SJSA1 (cell line): ENCODE measurements at regions not wholly inside any gene's neighbourhood (a gene's known extent, or its start where the extent isn't known, plus 50 kb on each side); places are given as distances from the start of the nearest gene placed in this dataset.
"Not testable (repeated sequence)": the region's sequence is repeated elsewhere in the genome, so short reads cannot be mapped to it uniquely, and the experiment has no call there.

Source experiments
- DNase-seq, 2 experiments: peaks; one replicate each; pipeline ENCODE4 v3.0.0-alpha.2; 2015 to 2020; ENCODE audit warnings: low spot score in 2 of 2, low read depth in 1 of 2
- H3K27ac ChIP-seq: fragments of 250-450 bp; sonication (Bioruptor Pico); 2 replicates; pipeline ENCODE4 v1.5.1; 2020; ENCODE audit warnings: mild to moderate bottlenecking, moderate library complexity
- H3K27me3 ChIP-seq: fragments of 250-450 bp; sonication (Bioruptor Pico); replicated peaks from 2 replicates; pipeline ENCODE4 v1.5.1; 2020; ENCODE audit warnings: mild to moderate bottlenecking, moderate library complexity
- H3K36me3 ChIP-seq: fragments of 250-450 bp; sonication (Bioruptor Pico); 2 replicates; pipeline ENCODE4 v1.5.1; 2020; ENCODE audit warnings: mild to moderate bottlenecking
- H3K4me1 ChIP-seq: fragments of 250-450 bp; sonication (Bioruptor Pico); replicated peaks from 2 replicates; pipeline ENCODE4 v1.6.1; 2021; ENCODE audit warnings: mild to moderate bottlenecking
- H3K4me3 ChIP-seq: fragments of 250-450 bp; sonication (Bioruptor Pico); 2 replicates; pipeline ENCODE4 v1.5.1; 2020; ENCODE audit warnings: mild to moderate bottlenecking
- H3K9me3 ChIP-seq: fragments of 250-450 bp; sonication (Bioruptor Pico); replicated peaks from 2 replicates; pipeline ENCODE4 v1.5.1; 2020; ENCODE audit warnings: mild to moderate bottlenecking

DNA sequence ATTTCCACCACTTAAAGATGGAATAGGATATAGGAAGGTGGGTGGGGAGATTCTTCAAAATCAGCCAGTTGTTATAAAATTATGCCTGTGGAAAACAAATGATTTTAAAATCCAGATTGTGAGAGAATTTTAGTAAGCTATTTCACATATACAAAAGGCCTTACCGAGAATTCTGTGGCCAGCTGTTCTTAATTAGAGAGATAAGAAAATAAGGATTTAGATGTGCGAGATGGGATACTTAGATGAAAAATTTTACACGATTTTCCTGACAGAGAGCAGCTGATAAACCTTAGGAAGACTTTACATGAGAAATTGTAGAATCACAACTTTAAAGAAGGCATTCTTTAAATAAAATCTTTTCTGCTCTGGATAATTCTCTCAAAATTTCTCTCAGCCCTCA, 94.5 kb upstream of the IQCM start:
- Histone ChIP-seq H3K27ac (no peak overlapping the region), H3K36me3 (no peaks in the 10 kb centered on the region), H3K9me3 (no peaks in the 10 kb centered on the region), H3K4me1 (no peaks in the 10 kb centered on the region), H3K27me3 (no peaks in the 10 kb centered on the region), H3K4me3 (no peak overlapping the region)
- no peak for DNase-seq

DNA sequence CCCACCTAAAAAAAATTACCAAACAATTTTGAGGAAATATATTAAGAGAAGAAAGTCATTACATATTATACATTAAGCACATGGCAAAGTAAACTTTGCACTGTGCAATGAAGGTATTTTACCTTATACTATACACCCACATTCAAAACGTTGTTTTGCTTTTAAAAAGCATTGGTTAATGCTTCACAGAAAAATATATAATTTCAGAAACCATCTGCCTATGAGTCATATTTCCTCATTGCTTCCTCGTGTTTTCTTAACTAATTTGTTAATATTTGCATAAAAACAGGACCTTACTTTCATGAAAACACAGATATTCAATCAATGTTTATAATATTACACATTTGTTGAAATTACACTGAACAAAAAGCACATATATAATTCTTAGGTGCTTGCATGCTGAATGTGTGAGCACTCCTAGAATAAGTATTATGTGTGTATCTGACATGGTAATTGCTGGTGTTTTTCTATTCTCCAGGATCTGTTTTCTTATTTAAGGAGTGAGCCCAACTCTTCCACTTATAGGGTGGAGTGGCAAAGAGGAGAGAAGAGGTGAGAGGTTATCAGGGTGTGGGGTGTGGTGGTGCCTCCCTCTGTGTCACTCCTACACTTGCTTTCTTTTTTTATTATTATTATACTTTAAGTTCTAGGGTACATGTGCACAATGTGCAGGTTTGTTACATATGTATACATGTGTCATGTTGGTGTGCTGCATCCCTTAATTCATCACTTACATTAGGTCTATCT, 95.1 kb upstream of the IQCM start:
- no peak overlapping the region for H3K27ac ChIP-seq
- no peaks in the 10 kb centered on the region for H3K27me3 ChIP-seq
- H3K4me3 ChIP-seq: no peak overlapping the region
- no peak for DNase-seq
- no peaks in the 10 kb centered on the region for H3K4me1 ChIP-seq
- no peaks in the 10 kb centered on the region for H3K36me3 ChIP-seq
- H3K9me3 ChIP-seq: no peaks in the 10 kb centered on the region

DNA sequence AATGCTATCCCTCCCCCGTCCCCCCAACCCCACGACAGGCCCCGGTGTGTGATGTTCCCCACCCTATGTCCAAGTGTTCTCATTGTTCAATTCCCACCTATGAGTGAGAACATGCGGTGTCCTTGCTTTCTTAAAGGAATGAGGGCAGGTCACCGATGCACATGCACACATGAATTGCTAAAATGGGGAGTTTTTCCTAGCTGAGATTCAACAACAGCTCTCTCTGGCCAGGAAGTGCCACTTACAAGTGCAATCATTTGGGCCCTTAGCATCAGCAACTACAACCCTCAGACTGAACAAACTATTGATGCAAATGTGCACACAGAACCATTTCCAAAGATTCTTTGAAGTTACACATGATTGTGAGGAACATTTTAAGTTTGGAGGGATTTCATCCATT, 95.7 kb upstream of the IQCM start:
- no peak overlapping the region for H3K27ac ChIP-seq
- no peaks in the 10 kb centered on the region for H3K27me3 ChIP-seq
- no peaks in the 10 kb centered on the region for H3K36me3 ChIP-seq
- H3K9me3 ChIP-seq: no peaks in the 10 kb centered on the region
- H3K4me3 ChIP-seq: no peak overlapping the region
- DNase-seq: no peak
- H3K4me1 ChIP-seq: no peaks in the 10 kb centered on the region

DNA sequence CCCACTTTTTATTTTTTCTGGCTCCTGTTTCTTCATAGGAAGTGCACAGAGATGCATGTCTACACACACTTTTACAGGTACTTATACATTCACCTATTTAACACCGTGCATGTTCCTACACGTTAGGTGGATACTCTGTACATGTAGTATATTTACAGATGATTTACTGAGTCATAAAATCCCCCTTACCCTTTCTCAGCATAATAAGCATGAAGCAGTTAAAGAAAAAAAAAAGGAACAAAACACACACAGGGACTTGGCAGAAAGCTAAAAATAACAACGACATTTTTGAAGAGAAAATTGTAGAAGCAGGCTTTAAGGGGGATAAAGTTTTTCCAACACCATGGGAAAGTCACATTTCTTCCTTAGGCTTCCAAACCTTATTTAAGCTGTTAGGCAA, 96.4 kb upstream of the IQCM start:
- no peaks in the 10 kb centered on the region for H3K4me1 ChIP-seq
- H3K4me3 ChIP-seq: no peak overlapping the region
- no peak for DNase-seq
- no peaks in the 10 kb centered on the region for H3K36me3 ChIP-seq
- no peak overlapping the region for H3K27ac ChIP-seq
- no peaks in the 10 kb centered on the region for H3K9me3 ChIP-seq
- no peaks in the 10 kb centered on the region for H3K27me3 ChIP-seq

DNA sequence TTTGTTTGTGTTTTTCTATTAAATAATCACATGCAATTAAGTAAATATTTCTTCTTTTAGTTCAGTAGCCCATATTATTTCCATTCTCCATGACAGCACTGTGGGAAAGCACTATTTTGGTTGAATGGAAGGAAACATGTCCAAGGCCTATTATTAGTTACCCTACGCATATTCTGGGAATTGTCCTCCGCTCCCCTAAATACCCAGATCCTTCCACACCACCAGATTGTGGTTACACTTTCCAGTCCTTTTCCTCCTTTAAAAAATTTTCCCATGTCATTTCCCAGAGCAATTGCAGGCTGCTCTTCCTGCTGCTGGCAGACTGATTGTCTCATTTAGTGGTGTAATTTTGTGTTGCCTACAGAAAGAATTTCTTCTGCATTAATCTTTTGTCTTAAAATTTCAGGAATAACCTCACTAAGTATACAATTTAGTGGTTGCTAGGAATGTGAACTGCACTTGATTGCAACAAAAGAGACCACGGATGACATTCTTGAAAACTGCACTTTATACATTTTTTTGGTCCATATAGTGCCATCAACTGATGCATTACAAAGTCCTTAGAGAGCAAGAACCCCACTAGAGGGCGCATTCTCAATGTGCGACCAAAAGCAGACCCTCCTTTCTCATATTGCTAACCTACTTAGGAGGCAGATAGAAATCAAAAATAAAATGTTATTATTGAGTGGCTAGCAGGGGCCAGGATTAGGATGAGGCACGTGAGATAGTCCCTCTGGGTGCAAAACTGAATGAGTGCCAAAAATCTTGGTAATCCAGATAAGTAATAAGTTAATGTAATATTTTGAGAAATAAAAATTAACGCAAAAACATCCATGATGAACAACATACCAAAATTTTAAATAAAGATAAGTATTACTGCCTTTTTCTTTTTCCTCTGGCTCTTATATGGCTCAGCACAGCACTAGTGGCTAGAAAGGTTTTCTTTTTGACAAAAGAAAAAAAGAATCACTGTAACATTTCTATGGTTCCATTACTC, 98.8 kb upstream of the IQCM start:
- Histone ChIP-seq H3K36me3 (no peaks in the 10 kb centered on the region), H3K9me3 (no peaks in the 10 kb centered on the region), H3K27ac (no peak overlapping the region), H3K27me3 (no peaks in the 10 kb centered on the region), H3K4me1 (no peaks in the 10 kb centered on the region), H3K4me3 (no peak overlapping the region)
- peak; percentile 19 to 56 for DNase-seq

DNA sequence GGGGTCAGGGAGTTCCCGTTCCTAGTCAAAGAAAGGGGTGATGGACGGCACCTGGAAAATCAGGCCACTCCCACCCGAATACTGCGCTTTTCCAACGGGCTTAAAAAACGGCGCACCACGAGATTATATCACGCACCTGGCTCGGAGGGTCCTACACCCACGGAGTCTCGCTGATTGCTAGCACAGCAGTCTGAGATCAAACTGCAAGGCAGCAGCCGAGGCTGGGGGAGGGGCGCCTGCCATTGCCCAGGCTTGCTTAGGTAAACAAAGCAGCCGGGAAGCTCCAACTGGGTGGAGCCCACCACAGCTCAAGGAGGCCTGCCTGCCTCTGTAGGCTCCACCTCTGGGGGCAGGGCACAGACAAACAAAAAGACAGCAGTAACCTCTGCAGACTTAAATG, 100.1 kb upstream of the IQCM start:
- not testable (repeated sequence) for H3K27me3 ChIP-seq, H3K27ac ChIP-seq, DNase-seq, H3K4me1 ChIP-seq, H3K36me3 ChIP-seq, H3K4me3 ChIP-seq, H3K9me3 ChIP-seq

DNA sequence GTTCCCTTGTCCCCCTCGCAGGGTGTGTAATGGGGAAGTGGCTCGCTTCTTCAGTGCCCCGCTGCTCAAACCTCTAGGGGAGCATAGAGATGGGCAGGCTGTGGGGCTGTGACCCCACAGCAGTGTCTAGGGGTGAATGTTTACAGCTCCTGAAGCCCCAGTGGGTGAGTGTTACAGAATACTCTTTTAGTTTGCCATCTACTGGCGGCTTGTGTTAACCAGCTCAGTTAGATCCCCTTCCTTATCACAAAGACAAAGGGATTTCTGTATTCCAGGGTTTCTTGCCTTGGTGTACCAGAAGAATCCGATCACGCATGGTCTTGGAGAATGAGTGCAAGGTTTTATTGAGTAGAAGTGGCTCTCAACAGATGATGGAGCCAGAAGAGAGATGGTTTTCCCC, 108.1 kb upstream of the IQCM start:
- DNase-seq: no peak
- no peak overlapping the region for H3K27ac ChIP-seq
- H3K27me3 ChIP-seq: no peaks in the 10 kb centered on the region
- no peaks in the 10 kb centered on the region for H3K36me3 ChIP-seq
- H3K4me3 ChIP-seq: no peak overlapping the region
- no peaks in the 10 kb centered on the region for H3K4me1 ChIP-seq
- no peaks in the 10 kb centered on the region for H3K9me3 ChIP-seq

DNA sequence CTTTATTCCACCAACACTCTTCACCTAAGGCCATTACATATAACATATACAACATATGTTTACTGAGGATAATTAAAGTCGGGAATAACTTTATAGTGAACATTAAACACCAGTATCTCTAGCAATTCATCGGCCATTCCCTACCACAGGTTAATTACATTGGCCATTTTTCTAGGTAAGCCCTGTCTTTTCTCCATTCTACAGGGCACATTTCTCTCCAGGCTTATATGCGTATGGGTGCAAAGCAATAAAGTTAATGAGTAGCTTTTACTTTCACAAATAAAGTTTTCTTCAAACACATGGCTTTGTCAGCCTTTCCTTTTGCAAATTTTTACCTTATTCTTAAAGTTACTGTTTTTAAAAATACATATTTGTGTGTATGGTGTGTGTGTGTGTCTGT, 111.9 kb upstream of the IQCM start:
- Histone ChIP-seq H3K4me1 (no peaks in the 10 kb centered on the region), H3K27me3 (no peaks in the 10 kb centered on the region; the same call in 1 of the 2 replicates), H3K9me3 (no peaks in the 10 kb centered on the region), H3K36me3 (no peaks in the 10 kb centered on the region), H3K4me3 (no peak overlapping the region), H3K27ac (no peak overlapping the region)
- no peak for DNase-seq

DNA sequence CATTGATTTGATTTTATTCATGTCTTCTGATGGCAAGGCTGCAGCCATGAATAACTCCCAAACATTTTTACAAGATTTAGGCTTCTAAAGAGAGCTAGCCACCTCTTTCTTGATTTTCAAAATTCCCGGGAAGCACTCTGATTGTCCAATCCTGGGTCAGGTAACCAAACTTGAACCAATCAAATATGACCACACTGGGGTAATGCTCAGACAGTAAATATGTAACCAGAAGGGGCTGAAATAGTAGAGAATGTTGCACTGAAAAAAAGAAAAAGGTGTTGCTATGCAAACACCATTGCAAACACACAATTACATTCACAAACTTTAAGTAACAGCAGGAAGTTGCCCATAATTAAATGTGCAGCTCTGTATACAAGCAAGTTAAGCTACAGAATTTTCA, 112.9 kb upstream of the IQCM start:
- Histone ChIP-seq H3K4me1 (no peaks in the 10 kb centered on the region), H3K4me3 (no peak overlapping the region), H3K27me3 (no peaks in the 10 kb centered on the region; the same call in 1 of the 2 replicates), H3K9me3 (no peaks in the 10 kb centered on the region), H3K27ac (no peak overlapping the region), H3K36me3 (no peaks in the 10 kb centered on the region)
- no peak for DNase-seq

DNA sequence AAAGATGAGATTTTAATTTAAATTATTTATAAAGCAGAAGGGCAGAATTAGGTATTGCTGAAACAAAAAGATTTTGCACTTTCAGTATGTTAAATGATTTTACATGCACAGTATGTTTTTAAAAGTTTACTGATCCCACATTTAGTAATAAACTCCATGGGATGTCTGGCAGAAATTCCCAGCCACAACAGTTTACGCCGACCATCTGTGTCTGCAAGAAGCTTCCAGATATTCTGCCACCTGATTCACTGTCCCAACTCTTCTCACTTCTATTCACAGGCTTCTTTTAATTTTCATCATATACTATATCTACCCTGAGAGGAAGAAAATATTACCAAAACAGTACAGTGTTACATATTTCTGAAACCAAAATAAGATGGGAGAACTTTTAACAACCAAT, 115.8 kb upstream of the IQCM start:
- H3K27ac ChIP-seq: no peak overlapping the region
- no peak for DNase-seq

DNA sequence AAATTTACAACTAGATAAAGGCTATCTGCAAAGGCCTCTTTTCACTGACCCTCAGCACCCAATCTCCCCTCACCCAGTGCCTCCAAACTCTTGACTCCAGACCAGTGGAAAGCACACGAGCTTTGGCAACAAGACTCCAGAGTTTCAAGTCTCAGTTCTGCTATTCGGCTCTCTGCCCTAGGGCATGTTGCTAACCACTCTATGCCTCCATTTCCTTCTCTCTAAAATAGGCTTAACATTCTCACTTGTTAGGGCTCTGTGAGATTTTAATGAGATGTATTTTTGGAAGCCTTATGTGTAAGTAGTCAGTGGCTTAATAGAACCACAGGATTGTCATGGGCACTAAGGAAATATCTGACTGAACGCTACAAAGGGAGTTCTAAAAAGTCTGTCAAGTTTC, 116.5 kb upstream of the IQCM start:
- Histone ChIP-seq H3K4me1 (no peaks in the 10 kb centered on the region), H3K36me3 (no peaks in the 10 kb centered on the region), H3K9me3 (no peaks in the 10 kb centered on the region), H3K27me3 (no peaks in the 10 kb centered on the region; the same call in 1 of the 2 replicates), H3K27ac (no peak overlapping the region), H3K4me3 (no peak overlapping the region)
- DNase-seq: no peak

More for the DNA sequence above, 115.8 kb upstream of the IQCM start:
- no peaks in the 10 kb centered on the region for H3K36me3 ChIP-seq
- H3K9me3 ChIP-seq: no peaks in the 10 kb centered on the region
- H3K4me3 ChIP-seq: no peak overlapping the region
- no peaks in the 10 kb centered on the region for H3K4me1 ChIP-seq
- H3K27me3 ChIP-seq: no peaks in the 10 kb centered on the region; the same call in 1 of the 2 replicates

DNA sequence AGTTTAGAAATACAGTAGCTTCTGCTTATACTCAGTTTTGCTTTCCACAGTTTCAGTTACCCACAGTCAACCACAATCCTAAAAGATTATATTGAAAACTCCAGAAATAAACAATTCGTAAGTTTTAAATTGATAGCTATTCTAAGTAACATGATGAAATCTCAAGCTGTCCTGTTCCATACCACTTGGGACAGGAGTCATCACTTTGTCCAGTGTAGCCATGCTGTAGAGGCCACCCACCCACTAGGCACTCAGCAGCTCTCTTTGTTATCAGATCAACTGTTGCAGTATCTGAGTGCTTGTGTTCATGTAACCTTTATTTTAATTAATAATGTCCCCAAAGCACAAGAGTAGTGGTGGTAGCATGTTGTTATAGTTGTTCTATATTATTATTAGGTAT, 117.5 kb upstream of the IQCM start:
- no peak overlapping the region for H3K27ac ChIP-seq
- DNase-seq: no peak

DNA sequence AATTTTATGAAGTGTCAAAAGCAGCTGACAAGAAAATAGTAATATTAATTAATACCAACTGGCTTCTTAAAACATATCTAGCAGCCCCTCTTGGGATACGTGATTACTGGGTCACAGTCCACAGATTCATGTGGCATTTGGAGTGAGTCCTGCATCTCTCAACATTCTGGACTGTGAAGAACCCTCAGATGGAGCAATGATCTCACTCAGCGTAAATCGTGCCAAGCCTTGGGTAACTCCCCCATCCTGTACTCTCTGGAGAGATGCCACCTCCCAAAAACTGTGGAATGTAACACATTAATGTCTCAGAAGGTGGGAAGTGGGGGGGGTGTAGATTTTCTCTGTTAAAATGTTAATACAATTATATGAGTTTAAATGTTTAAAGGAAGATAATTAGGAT, 118.2 kb upstream of the IQCM start:
- Histone ChIP-seq H3K36me3 (no peaks in the 10 kb centered on the region), H3K4me3 (no peak overlapping the region), H3K9me3 (no peaks in the 10 kb centered on the region), H3K27ac (no peak overlapping the region), H3K4me1 (no peaks in the 10 kb centered on the region), H3K27me3 (no peaks in the 10 kb centered on the region; the same call in 1 of the 2 replicates)
- no peak for DNase-seq

More for the DNA sequence above, 117.5 kb upstream of the IQCM start:
- Histone ChIP-seq H3K4me1 (no peaks in the 10 kb centered on the region), H3K9me3 (no peaks in the 10 kb centered on the region), H3K36me3 (no peaks in the 10 kb centered on the region), H3K27me3 (no peaks in the 10 kb centered on the region; the same call in 1 of the 2 replicates), H3K4me3 (no peak overlapping the region)

DNA sequence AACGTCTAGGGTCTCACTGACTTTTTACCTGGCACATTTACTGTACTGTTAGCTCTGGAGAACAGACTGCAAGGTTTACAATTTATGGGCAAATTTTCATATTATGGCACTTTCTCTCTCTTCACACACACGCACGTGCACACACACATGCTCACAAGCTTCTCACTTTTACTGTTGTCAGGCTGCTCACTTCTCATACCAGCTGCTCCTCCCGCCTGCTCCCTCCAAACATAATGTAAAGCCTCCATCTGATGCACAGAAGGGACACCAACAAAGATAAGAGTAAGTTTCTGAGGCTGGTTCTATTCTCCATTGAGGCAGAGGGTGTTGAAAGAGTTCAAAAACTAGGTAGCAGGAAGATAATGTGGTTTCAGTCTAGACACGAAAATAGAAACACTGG, 128.9 kb upstream of the DCLK2 start:
- Histone ChIP-seq H3K27me3 (peaks cover 4% of the 10 kb centered on the region; the same call in 1 of the 2 replicates), H3K4me3 (no peak overlapping the region), H3K4me1 (no peaks in the 10 kb centered on the region), H3K36me3 (no peaks in the 10 kb centered on the region), H3K9me3 (no peaks in the 10 kb centered on the region; the same call in 1 of the 2 replicates), H3K27ac (no peak overlapping the region)
- no peak for DNase-seq
